ENCODE measurements at regions not wholly inside any gene's neighbourhood (a gene's known extent, or its start where the extent isn't known, plus 50 kb on each side); places are given as distances from the start of the nearest gene placed in this dataset.

DNA sequence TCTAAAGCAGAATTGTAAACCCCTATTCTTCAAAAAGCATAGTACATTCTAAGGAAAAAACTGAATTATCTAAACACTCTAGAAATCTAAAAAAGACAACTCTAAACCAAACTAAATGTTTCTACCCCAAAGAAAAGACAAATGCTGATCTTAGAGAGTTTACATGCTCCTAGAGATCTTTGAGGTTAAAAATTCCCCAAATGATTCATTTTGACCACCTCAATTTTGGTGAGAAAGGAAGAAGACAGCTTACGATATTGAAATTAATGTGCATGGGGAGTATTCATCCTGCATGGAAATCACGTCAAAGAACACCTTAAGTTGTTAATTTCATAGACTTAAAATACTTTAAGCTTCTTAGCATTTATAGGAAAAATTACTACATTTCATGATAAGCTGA, 377.8 kb upstream of the RUNX1 start:
- no peak for TF ChIP-seq POLR2A (IDR thresholded peaks at IDR 0.05)
- TF ChIP-seq, protein P1, sequence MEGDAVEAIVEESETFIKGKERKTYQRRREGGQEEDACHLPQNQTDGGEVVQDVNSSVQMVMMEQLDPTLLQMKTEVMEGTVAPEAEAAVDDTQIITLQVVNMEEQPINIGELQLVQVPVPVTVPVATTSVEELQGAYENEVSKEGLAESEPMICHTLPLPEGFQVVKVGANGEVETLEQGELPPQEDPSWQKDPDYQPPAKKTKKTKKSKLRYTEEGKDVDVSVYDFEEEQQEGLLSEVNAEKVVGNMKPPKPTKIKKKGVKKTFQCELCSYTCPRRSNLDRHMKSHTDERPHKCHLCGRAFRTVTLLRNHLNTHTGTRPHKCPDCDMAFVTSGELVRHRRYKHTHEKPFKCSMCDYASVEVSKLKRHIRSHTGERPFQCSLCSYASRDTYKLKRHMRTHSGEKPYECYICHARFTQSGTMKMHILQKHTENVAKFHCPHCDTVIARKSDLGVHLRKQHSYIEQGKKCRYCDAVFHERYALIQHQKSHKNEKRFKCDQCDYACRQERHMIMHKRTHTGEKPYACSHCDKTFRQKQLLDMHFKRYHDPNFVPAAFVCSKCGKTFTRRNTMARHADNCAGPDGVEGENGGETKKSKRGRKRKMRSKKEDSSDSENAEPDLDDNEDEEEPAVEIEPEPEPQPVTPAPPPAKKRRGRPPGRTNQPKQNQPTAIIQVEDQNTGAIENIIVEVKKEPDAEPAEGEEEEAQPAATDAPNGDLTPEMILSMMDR (IDR thresholded peaks at IDR 0.05), result no peak
